ENCODE measurements at regions not wholly inside any gene's neighbourhood (a gene's known extent, or its start where the extent isn't known, plus 50 kb on each side); places are given as distances from the start of the nearest gene placed in this dataset.

- CTCF ChIA-PET, result no interaction called here
- no peak for DNase-seq
Measured at GRCh38 chr5:85305766-85306165, 921.1 kb upstream of the EDIL3 start.

GRCh38 chr5:85311536-85311935, 926.9 kb upstream of the EDIL3 start:
- POLR2A ChIA-PET (ENCODE audit: unreplicated experiment), result no interaction called here
- Histone ChIP-seq H3K4me3 (no peak overlapping the region), H4K20me1 (ENCODE audit: insufficient read depth) (no peaks in the 10 kb centered on the region), H3K79me2 (ENCODE audit: low read depth) (no peaks in the 10 kb centered on the region), H3K4me2 (no peak overlapping the region), H3K4me1 (replicated peaks; ENCODE audit: insufficient read depth) (no peaks in the 10 kb centered on the region), H3K9me3 (ENCODE audit: insufficient read depth, low read depth) (no peaks in the 10 kb centered on the region), H3F3A (ENCODE audit: insufficient read depth, low read depth) (no peaks in the 10 kb centered on the region), H3K27me3 (ENCODE audit: insufficient read depth, low read depth) (no peaks in the 10 kb centered on the region), H2AFZ (no peak overlapping the region), H3K27ac (no peak overlapping the region), H3K36me3 (ENCODE audit: low read depth) (no peaks in the 10 kb centered on the region), H3K9me2 (ENCODE audit: insufficient read depth) (no peaks in the 10 kb centered on the region)
- CTCF ChIA-PET, result no interaction called here
- no peak for DNase-seq
- no peak for TF ChIP-seq EZH2 (IDR thresholded peaks at IDR 0.05; ENCODE audit: low read depth)
- TF ChIP-seq, protein P1, sequence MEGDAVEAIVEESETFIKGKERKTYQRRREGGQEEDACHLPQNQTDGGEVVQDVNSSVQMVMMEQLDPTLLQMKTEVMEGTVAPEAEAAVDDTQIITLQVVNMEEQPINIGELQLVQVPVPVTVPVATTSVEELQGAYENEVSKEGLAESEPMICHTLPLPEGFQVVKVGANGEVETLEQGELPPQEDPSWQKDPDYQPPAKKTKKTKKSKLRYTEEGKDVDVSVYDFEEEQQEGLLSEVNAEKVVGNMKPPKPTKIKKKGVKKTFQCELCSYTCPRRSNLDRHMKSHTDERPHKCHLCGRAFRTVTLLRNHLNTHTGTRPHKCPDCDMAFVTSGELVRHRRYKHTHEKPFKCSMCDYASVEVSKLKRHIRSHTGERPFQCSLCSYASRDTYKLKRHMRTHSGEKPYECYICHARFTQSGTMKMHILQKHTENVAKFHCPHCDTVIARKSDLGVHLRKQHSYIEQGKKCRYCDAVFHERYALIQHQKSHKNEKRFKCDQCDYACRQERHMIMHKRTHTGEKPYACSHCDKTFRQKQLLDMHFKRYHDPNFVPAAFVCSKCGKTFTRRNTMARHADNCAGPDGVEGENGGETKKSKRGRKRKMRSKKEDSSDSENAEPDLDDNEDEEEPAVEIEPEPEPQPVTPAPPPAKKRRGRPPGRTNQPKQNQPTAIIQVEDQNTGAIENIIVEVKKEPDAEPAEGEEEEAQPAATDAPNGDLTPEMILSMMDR (conservative IDR thresholded peaks at IDR 0.05), result no peak
- intact Hi-C loops (cut with micrococcal nuclease; ENCODE audit: unreplicated experiment), result no loop called here
- BruUV-seq (replicated peaks), result no TSS peak

More at GRCh38 chr5:85305766-85306165, 921.1 kb upstream of the EDIL3 start:
- Histone ChIP-seq H3K27me3 (ENCODE audit: insufficient read depth, low read depth) (no peaks in the 10 kb centered on the region), H3K4me2 (no peak overlapping the region), H2AFZ (no peak overlapping the region), H3K36me3 (ENCODE audit: low read depth) (no peaks in the 10 kb centered on the region), H3K4me3 (no peak overlapping the region), H3K4me1 (replicated peaks; ENCODE audit: insufficient read depth) (no peaks in the 10 kb centered on the region), H3K79me2 (ENCODE audit: low read depth) (no peaks in the 10 kb centered on the region), H3K9me2 (ENCODE audit: insufficient read depth) (no peaks in the 10 kb centered on the region), H3K9me3 (ENCODE audit: insufficient read depth, low read depth) (no peaks in the 10 kb centered on the region), H3F3A (ENCODE audit: insufficient read depth, low read depth) (no peaks in the 10 kb centered on the region), H3K27ac (no peak overlapping the region), H4K20me1 (ENCODE audit: insufficient read depth) (no peaks in the 10 kb centered on the region)
- BruUV-seq (replicated peaks), result no TSS peak
- POLR2A ChIA-PET (ENCODE audit: unreplicated experiment), result interaction anchor here (0.6 kb wide), 1 partner anchor 1656 kb away, joined by 4 read pairs; no protein-coding TSS in a partner anchor
- intact Hi-C loops (cut with micrococcal nuclease; ENCODE audit: unreplicated experiment), result no loop called here
- TF ChIP-seq, protein P1 (conservative IDR thresholded peaks at IDR 0.05), result no peak
- no peak for TF ChIP-seq EZH2 (IDR thresholded peaks at IDR 0.05; ENCODE audit: low read depth)

GRCh38 chr5:85320495-85320894, 935.8 kb upstream of the EDIL3 start:
- no peaks in the 10 kb centered on the region for H4K20me1 ChIP-seq (ENCODE audit: insufficient read depth)
- POLR2A ChIA-PET (ENCODE audit: unreplicated experiment), result no interaction called here
- no peak overlapping the region for H3K27ac ChIP-seq

More at GRCh38 chr5:85320495-85320894, 935.8 kb upstream of the EDIL3 start:
- CTCF ChIA-PET, result no interaction called here
- no peaks in the 10 kb centered on the region for H3K4me1 ChIP-seq (replicated peaks; ENCODE audit: insufficient read depth)
- no peaks in the 10 kb centered on the region for H3K36me3 ChIP-seq (ENCODE audit: low read depth)
- intact Hi-C loops (cut with micrococcal nuclease; ENCODE audit: unreplicated experiment), result no loop called here
- no peak overlapping the region for H3K4me2 ChIP-seq
- no peaks in the 10 kb centered on the region for H3K9me3 ChIP-seq (ENCODE audit: insufficient read depth, low read depth)
- H3K4me3 ChIP-seq, result no peak overlapping the region
- no peaks in the 10 kb centered on the region for H3K27me3 ChIP-seq (ENCODE audit: insufficient read depth, low read depth)
- H3K9me2 ChIP-seq (ENCODE audit: insufficient read depth), result no peaks in the 10 kb centered on the region
- no peaks in the 10 kb centered on the region for H3F3A ChIP-seq (ENCODE audit: insufficient read depth, low read depth)
- TF ChIP-seq, protein P1 (conservative IDR thresholded peaks at IDR 0.05), result no peak
- TF ChIP-seq EZH2 (IDR thresholded peaks at IDR 0.05; ENCODE audit: low read depth), result no peak
- DNase-seq, result no peak
- no TSS peak for BruUV-seq (replicated peaks)
- H2AFZ ChIP-seq, result no peak overlapping the region
- H3K79me2 ChIP-seq (ENCODE audit: low read depth), result no peaks in the 10 kb centered on the region
